Esophagus (tissue), 2 donors: ENCODE measurements at regions not wholly inside any gene's neighbourhood (a gene's known extent, or its start where the extent isn't known, plus 50 kb on each side); places are given as distances from the start of the nearest gene placed in this dataset.
A peak's percentile ranks its signal among the peaks of the same experiment; 100 is the strongest.

ENCODE experiments used
- H3K27ac ChIP-seq, 2 donors: one replicate each; pipeline ENCODE4 v1.5.1; 2013; ENCODE audit warnings: low read depth in 2 of 2, mild to moderate bottlenecking in 2 of 2, inconsistent platforms in 1 of 2, low read length in 1 of 2, moderate library complexity in 1 of 2
- H3K27me3 ChIP-seq, 2 donors: one replicate each; pipeline ENCODE4 v1.6.1; 2013; ENCODE audit warnings: low read length in 2 of 2, control low read depth in 1 of 2, mild to moderate bottlenecking in 1 of 2; ENCODE audit not compliant: insufficient read depth in 2 of 2, control insufficient read depth in 1 of 2
- H3K36me3 ChIP-seq, 2 donors: one replicate each; pipeline ENCODE4 v1.6.1; 2013; ENCODE audit warnings: low read length in 1 of 2; ENCODE audit not compliant: control insufficient read depth in 2 of 2, insufficient read depth in 2 of 2
- H3K4me1 ChIP-seq, 2 donors: one replicate each; pipeline ENCODE4 v1.6.1; 2013; ENCODE audit warnings: low read length in 1 of 2; ENCODE audit not compliant: control insufficient read depth in 2 of 2, insufficient read depth in 2 of 2
- H3K4me3 ChIP-seq, 2 donors: one replicate each; pipeline ENCODE4 v1.5.1; 2013; ENCODE audit warnings: low read length in 2 of 2, mild to moderate bottlenecking in 2 of 2, low read depth in 1 of 2, moderate library complexity in 1 of 2
- H3K9me3 ChIP-seq, 2 donors: one replicate each; pipeline ENCODE4 v1.6.1; 2013; ENCODE audit warnings: mild to moderate bottlenecking in 2 of 2, low read depth in 1 of 2, low read length in 1 of 2, moderate library complexity in 1 of 2; ENCODE audit not compliant: control insufficient read depth in 2 of 2, insufficient read depth in 1 of 2
- WGBS, 2 donors: extraction: QIAGEN DNeasy Blood & Tissue Kit; methylation state at CpG; one replicate each; pipeline ENCODE4 v1.1.7; 2013; 5-methylcytosine and 5-hydroxymethylcytosine counted together
- donor health status: healthy with polysubstance abuse.
- donor health status: Bipolar disorder and iron deficiency.

DNA sequence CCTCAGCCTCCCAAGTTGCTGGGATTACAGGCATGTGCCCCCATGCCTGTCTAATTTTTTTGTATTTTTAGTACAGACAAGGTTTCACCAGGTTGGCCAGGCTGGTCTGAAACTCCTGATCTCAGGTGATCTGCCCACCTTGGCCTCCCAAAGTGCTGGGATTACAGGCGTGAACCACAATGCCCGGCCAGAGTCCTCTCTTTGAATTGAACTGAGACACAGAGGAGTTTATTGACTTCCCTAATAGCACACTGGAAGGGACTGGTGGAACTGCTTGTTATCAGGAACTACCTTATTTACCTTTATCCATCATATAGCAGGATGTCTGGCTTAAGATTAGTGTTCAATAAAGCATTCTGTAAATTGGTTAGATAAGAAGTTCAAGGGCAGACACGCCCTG lies 613.8 kb downstream of the EFNB2 start:
- Histone ChIP-seq H3K4me1 (peaks cover 0 to 3% of the 10 kb centered on the region in 2 donors), H3K27me3 (no peaks in the 10 kb centered on the region), H3K4me3 (no peak overlapping the region), H3K27ac (no peak overlapping the region), H3K9me3 (peaks cover 0 to 2% of the 10 kb centered on the region in 2 donors), H3K36me3 (no peaks in the 10 kb centered on the region)
- WGBS, 2 donors = 55 to 62% methylated on average over 3 of the region's 3 CpGs

DNA sequence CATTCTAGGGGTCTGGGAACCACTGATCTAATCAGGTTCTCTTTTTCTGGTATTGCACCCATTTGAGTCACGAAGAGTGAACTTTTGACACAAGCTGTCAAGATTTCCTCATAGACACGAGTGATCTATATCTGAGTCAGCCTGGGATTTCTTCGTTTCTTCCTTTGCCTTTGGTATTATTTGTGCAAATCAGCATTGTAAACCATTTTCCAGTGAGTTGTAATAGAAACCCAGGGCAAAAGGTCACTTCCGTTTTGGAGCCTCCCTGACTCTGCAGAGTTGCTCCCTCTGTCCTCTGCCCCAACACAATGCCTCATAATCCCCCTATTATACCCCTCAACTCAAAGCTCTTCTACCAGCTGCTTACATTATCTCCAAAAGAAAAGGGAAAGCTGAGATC lies 615.1 kb downstream of the EFNB2 start:
- no peaks in the 10 kb centered on the region for H3K27me3 ChIP-seq
- H3K9me3 ChIP-seq = peaks cover 0 to 2% of the 10 kb centered on the region in 2 donors
- peak overlapping the region; percentile 53 to 63 for H3K27ac ChIP-seq
- 39 to 60% methylated on average over 4 of the region's 4 CpGs for WGBS, 2 donors
- peaks cover 0 to 3% of the 10 kb centered on the region in 2 donors for H3K4me1 ChIP-seq
- H3K4me3 ChIP-seq = no peak overlapping the region
- no peaks in the 10 kb centered on the region for H3K36me3 ChIP-seq

DNA sequence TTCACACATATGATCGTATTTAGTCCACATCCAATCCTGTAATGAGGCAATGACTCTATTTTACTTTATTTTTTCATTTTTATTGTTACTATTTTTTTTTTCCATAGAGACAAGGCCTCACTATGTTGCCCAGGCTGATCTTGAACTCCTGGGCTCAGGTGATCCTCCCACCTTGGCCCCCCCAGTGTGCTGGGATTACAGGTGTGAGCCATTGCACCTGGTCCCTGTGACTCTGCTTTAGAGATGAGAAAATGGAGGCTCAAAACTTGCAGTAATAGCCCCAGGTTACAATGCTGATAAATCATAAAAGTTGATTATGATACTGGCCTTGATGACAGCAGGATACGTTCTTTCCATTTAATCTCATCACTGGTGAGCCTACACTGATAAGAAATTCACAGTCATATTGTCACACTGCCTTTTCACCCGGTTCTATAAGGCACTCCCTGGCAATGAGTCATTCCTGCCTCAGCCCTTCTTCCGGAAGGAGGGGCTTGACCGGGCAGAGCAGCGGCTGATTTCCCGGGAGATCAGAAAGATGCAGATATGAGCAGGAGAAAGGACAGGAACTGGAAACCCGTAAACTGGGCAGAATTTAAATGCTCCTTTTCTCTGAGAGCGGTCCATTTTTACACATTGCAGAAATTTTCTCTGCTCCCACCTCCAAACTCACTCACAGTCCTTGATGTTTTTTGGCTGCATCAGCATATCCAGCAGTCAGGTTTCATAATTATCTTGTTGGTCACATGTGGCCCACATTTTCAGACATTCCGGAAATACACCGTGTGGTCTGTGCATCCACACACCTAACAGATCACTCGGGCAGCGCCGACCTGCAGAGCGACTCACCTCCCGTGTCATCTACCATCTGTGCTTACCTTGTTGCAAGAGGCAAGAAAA lies 616.4 kb downstream of the EFNB2 start:
- Histone ChIP-seq H3K4me3 (no peak overlapping the region), H3K4me1 (no peaks in the 10 kb centered on the region), H3K27ac (peak overlapping the region; percentile 54 to 80), H3K9me3 (peaks cover 0 to 2% of the 10 kb centered on the region in 2 donors), H3K27me3 (no peaks in the 10 kb centered on the region), H3K36me3 (no peaks in the 10 kb centered on the region)
- 56 to 59% methylated on average over 16 of the region's 16 CpGs for WGBS, 2 donors

DNA sequence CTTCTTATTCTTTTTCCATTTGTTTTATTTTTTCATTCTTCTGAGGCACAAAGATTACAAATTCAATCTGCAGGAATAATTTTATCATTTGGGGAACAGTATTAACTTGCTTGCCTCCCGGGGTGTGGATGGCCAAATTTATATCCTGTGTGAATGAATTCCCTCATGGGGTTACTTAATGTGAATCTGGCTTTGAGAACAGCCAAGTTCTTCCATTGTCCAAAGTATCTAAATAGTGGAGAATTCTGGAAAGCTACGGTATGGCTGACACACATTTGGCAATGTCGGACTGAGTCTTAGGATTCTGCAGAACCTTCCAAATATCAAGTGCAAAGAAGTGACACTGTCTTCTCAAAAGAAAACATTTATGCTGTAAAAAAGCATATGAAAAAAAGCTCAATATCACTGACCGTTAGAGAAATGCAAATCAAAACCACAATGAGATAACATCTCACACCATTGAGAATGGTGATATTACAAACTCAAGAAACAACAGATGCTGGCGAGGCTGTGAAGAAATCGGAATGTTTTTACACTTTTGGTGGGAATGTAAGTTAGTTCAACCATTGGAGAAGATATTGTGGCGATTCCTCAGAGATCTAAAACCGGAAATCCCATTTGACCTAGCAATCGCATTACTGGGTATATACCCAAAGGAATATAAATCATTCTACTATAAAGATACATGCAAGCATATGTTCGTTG lies 620.2 kb downstream of the EFNB2 start:
- WGBS, 2 donors = 74% methylated on average over 10 of the region's 10 CpGs
- Histone ChIP-seq H3K4me1 (no peaks in the 10 kb centered on the region), H3K4me3 (no peak overlapping the region), H3K27me3 (no peaks in the 10 kb centered on the region), H3K9me3 (no peaks in the 10 kb centered on the region), H3K36me3 (no peaks in the 10 kb centered on the region), H3K27ac (no peak overlapping the region)

DNA sequence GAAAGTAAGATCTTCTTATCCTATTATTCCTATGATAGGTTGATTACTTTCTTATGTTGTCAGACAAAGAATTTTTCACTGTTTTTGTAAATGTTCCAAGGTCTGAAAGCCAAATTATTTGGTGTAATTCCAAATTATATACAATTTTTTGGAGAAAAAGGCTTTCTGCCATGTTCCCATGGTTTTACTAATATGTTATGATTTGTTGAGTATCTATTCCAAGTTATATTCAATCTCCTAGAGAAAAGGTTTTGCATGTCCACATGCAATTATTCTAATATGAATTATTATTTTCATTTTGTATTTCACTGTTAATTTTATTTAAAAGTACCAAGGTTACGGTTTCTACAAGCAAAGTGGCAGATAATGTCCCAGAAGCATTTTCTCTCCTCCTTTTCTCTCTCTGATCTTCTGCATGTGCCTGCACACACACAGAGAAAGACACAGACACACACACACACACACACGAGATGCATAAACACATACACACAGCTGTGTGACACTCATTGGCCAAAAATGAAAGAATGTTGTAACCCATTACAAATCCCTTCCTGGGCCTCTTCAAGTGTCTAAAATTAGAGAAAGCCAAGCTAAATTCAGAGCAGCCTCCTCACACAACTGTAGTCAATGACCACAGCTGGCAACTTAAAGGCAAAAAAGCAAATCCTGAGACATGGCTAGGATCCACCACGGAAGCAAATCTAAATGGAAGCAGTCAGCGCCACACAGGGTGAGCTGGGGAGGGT lies 621.0 kb downstream of the EFNB2 start:
- Histone ChIP-seq H3K27ac (no peak overlapping the region), H3K9me3 (no peaks in the 10 kb centered on the region), H3K4me3 (no peak overlapping the region), H3K27me3 (no peaks in the 10 kb centered on the region), H3K36me3 (no peaks in the 10 kb centered on the region), H3K4me1 (no peaks in the 10 kb centered on the region)
- WGBS, 2 donors = 63 to 64% methylated on average over 4 of the region's 4 CpGs

DNA sequence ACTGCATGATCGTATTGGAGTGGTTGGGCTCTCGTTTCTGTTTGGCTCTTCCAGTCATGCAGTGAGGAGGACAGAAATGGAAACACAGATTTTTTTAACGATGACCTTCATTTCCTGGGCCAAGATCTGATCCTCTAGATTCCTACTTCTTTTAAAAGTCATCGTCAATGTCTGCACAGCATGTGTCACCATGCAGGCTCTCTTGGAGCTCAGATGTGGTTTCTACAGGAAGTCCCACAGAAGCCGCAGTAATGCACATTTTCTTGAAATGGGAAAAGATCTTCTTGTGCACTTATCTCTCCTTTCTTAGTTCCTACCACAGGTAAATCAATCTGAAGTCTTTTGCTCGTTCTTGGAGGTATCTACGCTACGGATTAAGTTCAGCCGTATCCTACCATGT lies 626.9 kb downstream of the EFNB2 start:
- no peaks in the 10 kb centered on the region for H3K36me3 ChIP-seq
- WGBS, 2 donors = 71% methylated on average over 9 of the region's 9 CpGs
- no peaks in the 10 kb centered on the region for H3K27me3 ChIP-seq
- no peak overlapping the region for H3K27ac ChIP-seq
- no peaks in the 10 kb centered on the region for H3K9me3 ChIP-seq
- no peak overlapping the region for H3K4me3 ChIP-seq
- H3K4me1 ChIP-seq = no peaks in the 10 kb centered on the region

DNA sequence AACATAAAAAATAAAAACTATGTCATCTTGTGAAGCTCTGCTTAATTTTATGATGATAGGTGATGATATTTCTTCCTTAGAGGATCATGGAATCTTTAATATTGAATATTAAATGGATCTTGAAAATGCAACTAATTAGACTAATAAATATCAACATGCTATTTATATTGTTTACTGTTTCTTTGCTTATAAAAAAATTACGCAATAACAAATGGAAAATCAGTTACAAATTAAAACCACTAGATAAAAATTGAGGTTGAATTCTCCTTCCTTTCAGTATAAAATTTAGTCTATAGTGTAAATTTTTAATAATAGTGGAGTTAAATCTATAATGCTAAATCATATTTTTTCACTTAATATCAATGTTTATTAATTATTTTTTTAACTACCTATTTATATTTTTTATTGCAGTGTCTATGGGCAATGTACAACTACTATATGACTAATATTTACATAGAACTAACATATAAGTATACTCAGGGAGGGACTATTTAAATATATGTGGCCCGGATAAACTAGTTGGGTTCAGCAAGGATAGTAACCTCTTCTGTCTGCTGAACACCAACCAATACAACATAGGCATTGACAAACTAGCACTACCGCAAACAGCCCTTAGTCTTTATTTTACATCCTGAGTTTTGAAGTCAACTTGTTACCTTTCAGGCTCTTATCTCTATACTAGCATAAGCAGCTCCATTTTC lies 628.0 kb downstream of the EFNB2 start:
- 91 to 93% methylated on average over 3 of the region's 3 CpGs for WGBS, 2 donors
- Histone ChIP-seq H3K4me3 (no peak overlapping the region), H3K9me3 (no peaks in the 10 kb centered on the region), H3K4me1 (no peaks in the 10 kb centered on the region), H3K36me3 (no peaks in the 10 kb centered on the region), H3K27me3 (no peaks in the 10 kb centered on the region), H3K27ac (no peak overlapping the region)

DNA sequence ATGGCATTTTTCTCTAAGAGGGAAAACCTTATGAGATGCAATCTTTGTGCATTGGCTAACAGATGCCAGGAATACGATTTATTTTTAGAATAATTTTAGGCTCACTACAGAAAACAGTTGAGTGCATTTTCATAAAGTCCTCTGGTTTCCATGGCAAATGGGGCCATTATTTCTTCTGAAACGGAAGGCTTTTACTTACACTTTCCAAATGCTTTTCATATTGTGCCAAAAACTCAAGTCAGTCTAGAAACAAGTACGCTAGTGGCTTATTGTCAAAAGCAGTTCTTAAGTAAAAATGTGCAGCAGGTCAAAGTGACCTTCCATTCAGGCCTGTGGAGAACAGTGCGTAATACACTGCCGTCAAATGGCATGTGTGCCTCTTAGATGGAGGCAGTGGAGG lies 628.7 kb downstream of the EFNB2 start:
- Histone ChIP-seq H3K27me3 (no peaks in the 10 kb centered on the region), H3K36me3 (no peaks in the 10 kb centered on the region)
- 81 to 84% methylated on average over 5 of the region's 5 CpGs for WGBS, 2 donors

More for the DNA sequence above, 628.7 kb downstream of the EFNB2 start:
- no peaks in the 10 kb centered on the region for H3K4me1 ChIP-seq
- H3K9me3 ChIP-seq = no peaks in the 10 kb centered on the region
- H3K27ac ChIP-seq = no peak overlapping the region
- no peak overlapping the region for H3K4me3 ChIP-seq
